ENCODE measurements at regions not wholly inside any gene's neighbourhood (a gene's known extent, or its start where the extent isn't known, plus 50 kb on each side); places are given as distances from the start of the nearest gene placed in this dataset.
"Not testable (repeated sequence)": the region's sequence is repeated elsewhere in the genome, so short reads cannot be mapped to it uniquely, and the experiment has no call there.

GRCh38 chr2:179385756-179386155 is 121.1 kb upstream of the SESTD1 start:
- H3K27me3 ChIP-seq (ENCODE audit: control insufficient read depth, insufficient read depth, low read length); DNase-seq (ENCODE audit: low read depth, low spot score); H3K4me1 ChIP-seq (ENCODE audit: control insufficient read depth, insufficient read depth, low read length); ATAC-seq; H3K36me3 ChIP-seq (ENCODE audit: control insufficient read depth, insufficient read depth, low read length); CTCF ChIA-PET; H3K4me3 ChIP-seq (ENCODE audit: low read depth in 2 of 2, low read length in 2 of 2); H3K9me3 ChIP-seq (ENCODE audit: control insufficient read depth, insufficient read depth, low read depth, low read length); intact Hi-C loops (cut with micrococcal nuclease; ENCODE audit: unreplicated experiment); in situ Hi-C loops (cut with HindIII; ENCODE audit: low pct_unique_long_range_greater_than_20kb, low sequenced_read_pairs); H3K27ac ChIP-seq (ENCODE audit: low read length); BruUV-seq (replicated peaks): not testable (repeated sequence)
- POLR2A ChIA-PET = interaction anchor here (0.7 kb wide), 1 partner anchor 15 kb away, joined by 3 read pairs; no protein-coding TSS in a partner anchor

GRCh38 chr2:179383975-179384374 is 119.3 kb upstream of the SESTD1 start:
- no TSS peak for BruUV-seq (replicated peaks)
- ChIA-PET CTCF (no interaction called here), POLR2A (no interaction called here)
- ATAC-seq (no peak), DNase-seq (ENCODE audit: low read depth, low spot score) (no peak)
- Histone ChIP-seq H3K36me3 (ENCODE audit: control insufficient read depth, insufficient read depth, low read length) (no peaks in the 10 kb centered on the region), H3K4me3 (ENCODE audit: low read depth in 2 of 2, low read length in 2 of 2) (no peak overlapping the region), H3K9me3 (ENCODE audit: control insufficient read depth, insufficient read depth, low read depth, low read length) (no peaks in the 10 kb centered on the region), H3K27me3 (ENCODE audit: control insufficient read depth, insufficient read depth, low read length) (no peaks in the 10 kb centered on the region), H3K27ac (ENCODE audit: low read length) (no peak overlapping the region), H3K4me1 (ENCODE audit: control insufficient read depth, insufficient read depth, low read length) (no peaks in the 10 kb centered on the region)
- in situ Hi-C loops (cut with HindIII; ENCODE audit: low pct_unique_long_range_greater_than_20kb, low sequenced_read_pairs) = no loop called here
- TF ChIP-seq, protein P1, sequence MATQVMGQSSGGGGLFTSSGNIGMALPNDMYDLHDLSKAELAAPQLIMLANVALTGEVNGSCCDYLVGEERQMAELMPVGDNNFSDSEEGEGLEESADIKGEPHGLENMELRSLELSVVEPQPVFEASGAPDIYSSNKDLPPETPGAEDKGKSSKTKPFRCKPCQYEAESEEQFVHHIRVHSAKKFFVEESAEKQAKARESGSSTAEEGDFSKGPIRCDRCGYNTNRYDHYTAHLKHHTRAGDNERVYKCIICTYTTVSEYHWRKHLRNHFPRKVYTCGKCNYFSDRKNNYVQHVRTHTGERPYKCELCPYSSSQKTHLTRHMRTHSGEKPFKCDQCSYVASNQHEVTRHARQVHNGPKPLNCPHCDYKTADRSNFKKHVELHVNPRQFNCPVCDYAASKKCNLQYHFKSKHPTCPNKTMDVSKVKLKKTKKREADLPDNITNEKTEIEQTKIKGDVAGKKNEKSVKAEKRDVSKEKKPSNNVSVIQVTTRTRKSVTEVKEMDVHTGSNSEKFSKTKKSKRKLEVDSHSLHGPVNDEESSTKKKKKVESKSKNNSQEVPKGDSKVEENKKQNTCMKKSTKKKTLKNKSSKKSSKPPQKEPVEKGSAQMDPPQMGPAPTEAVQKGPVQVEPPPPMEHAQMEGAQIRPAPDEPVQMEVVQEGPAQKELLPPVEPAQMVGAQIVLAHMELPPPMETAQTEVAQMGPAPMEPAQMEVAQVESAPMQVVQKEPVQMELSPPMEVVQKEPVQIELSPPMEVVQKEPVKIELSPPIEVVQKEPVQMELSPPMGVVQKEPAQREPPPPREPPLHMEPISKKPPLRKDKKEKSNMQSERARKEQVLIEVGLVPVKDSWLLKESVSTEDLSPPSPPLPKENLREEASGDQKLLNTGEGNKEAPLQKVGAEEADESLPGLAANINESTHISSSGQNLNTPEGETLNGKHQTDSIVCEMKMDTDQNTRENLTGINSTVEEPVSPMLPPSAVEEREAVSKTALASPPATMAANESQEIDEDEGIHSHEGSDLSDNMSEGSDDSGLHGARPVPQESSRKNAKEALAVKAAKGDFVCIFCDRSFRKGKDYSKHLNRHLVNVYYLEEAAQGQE (IDR thresholded peaks at IDR 0.05; ENCODE audit: insufficient read depth in 1 of 2, low read depth in 2 of 2, low read length in 1 of 2) = no peak
- TF ChIP-seq POLR2AphosphoS5 (IDR thresholded peaks at IDR 0.05; ENCODE audit: low read depth, low read length) = no peak
- no peak for TF ChIP-seq CTCF (IDR thresholded peaks at IDR 0.05)
- no peak for TF ChIP-seq SIN3A (IDR thresholded peaks at IDR 0.05; ENCODE audit: borderline replicate concordance, insufficient read depth, low read depth, low read length)
- no peak for TF ChIP-seq TCF7L2 (IDR thresholded peaks at IDR 0.05; ENCODE audit: low read depth, low read length)
- intact Hi-C loops (cut with micrococcal nuclease; ENCODE audit: unreplicated experiment) = no loop called here

DNA sequence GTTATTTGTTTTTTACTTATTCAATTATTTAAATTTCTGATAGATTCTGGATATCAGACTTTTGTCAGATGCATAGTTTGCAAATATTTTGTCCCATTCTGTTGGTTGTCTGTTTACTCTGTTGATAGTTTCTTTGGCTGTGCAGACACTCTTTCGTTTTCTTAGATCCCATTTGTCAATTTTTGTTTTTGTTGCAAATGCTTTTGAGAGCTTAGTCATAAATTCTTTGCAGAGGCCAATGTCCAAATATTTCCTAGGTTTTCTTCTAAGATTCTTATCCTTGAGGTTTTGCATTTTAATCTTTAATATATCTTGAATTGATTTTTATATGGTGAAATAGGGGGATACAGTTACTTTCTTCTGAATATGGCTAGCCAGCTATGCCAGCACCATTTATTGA is 112.7 kb upstream of the SESTD1 start:
- Histone ChIP-seq H3K4me3 (ENCODE audit: low read depth in 2 of 2, low read length in 2 of 2) (no peak overlapping the region), H3K27ac (ENCODE audit: low read length) (no peak overlapping the region), H3K27me3 (ENCODE audit: control insufficient read depth, insufficient read depth, low read length) (no peaks in the 10 kb centered on the region), H3K4me1 (ENCODE audit: control insufficient read depth, insufficient read depth, low read length) (no peaks in the 10 kb centered on the region), H3K9me3 (ENCODE audit: control insufficient read depth, insufficient read depth, low read depth, low read length) (no peaks in the 10 kb centered on the region), H3K36me3 (ENCODE audit: control insufficient read depth, insufficient read depth, low read length) (no peaks in the 10 kb centered on the region)
- no peak for TF ChIP-seq SIN3A (IDR thresholded peaks at IDR 0.05; ENCODE audit: borderline replicate concordance, insufficient read depth, low read depth, low read length)
- TF ChIP-seq, protein P1 (IDR thresholded peaks at IDR 0.05; ENCODE audit: insufficient read depth in 1 of 2, low read depth in 2 of 2, low read length in 1 of 2) = no peak
- no peak for TF ChIP-seq POLR2AphosphoS5 (IDR thresholded peaks at IDR 0.05; ENCODE audit: low read depth, low read length)
- no peak for TF ChIP-seq CTCF (IDR thresholded peaks at IDR 0.05)
- TF ChIP-seq TCF7L2 (IDR thresholded peaks at IDR 0.05; ENCODE audit: low read depth, low read length) = no peak
- POLR2A ChIA-PET = no interaction called here
- DNase-seq (ENCODE audit: low read depth, low spot score) (no peak), ATAC-seq (no peak)
- no TSS peak for BruUV-seq (replicated peaks)
- in situ Hi-C loops (cut with HindIII; ENCODE audit: low pct_unique_long_range_greater_than_20kb, low sequenced_read_pairs) (no loop called here), intact Hi-C loops (cut with micrococcal nuclease; ENCODE audit: unreplicated experiment) (no loop called here)
- CTCF ChIA-PET = no interaction called here

Data from Panc1 (cell line).